Left colon (tissue), 2 donors: ENCODE measurements at regions not wholly inside any gene's neighbourhood (a gene's known extent, or its start where the extent isn't known, plus 50 kb on each side); places are given as distances from the start of the nearest gene placed in this dataset.
"Not testable (repeated sequence)": the region's sequence is repeated elsewhere in the genome, so short reads cannot be mapped to it uniquely, and the experiment has no call there.

Experiments
- ATAC-seq: fragments of 200-7000 bp; cut with Tn5 transposase; one replicate; pipeline ENCODE4 v1.9.1; 2020; ENCODE audit warnings: mild to moderate bottlenecking, moderate library complexity
- DNase-seq, 2 donors: peaks; one replicate each; pipeline ENCODE4 v3.0.0-alpha.2; 2020
- intact Hi-C, 2 donors: fragments of 100-400 bp; cut with DNase I in 1 of 2; cut with micrococcal nuclease in 1 of 2; formaldehyde crosslinking; loops; one replicate each; pipeline versions ENCODE4 v1.11.2 to v1.14.0; 2022; cut with DNase I, micrococcal nuclease
- donor health status: DM: no; HTN: no; CAD: no.
- donor health status: DM: yes; HTN: yes; CAD: no.

GRCh38 chr6:26924206-26924605 is 264.7 kb upstream of the ZNF322 start:
- ATAC-seq, intact Hi-C loops, DNase-seq: not testable (repeated sequence)

- ATAC-seq, DNase-seq, intact Hi-C loops: not testable (repeated sequence)
Observed at GRCh38 chr6:26928190-26928589, 268.6 kb upstream of the ZNF322 start.

GRCh38 chr6:26937258-26937657 is 277.7 kb upstream of the ZNF322 start:
- ATAC-seq, intact Hi-C loops: not testable (repeated sequence)

GRCh38 chr6:26951211-26951610 is 291.7 kb upstream of the ZNF322 start:
- ATAC-seq, DNase-seq, intact Hi-C loops: not testable (repeated sequence)

More at GRCh38 chr6:26937258-26937657, 277.7 kb upstream of the ZNF322 start:
- not testable (repeated sequence) for DNase-seq

- peak; percentile 32 to 57 for DNase-seq
- peak; percentile 56 for ATAC-seq
- intact Hi-C loops = not testable (repeated sequence)
Observed at GRCh38 chr6:26956078-26956600, 291.4 kb upstream of the PRSS16 start.

- peak; percentile 86 to 91 for DNase-seq
- intact Hi-C loops = not testable (repeated sequence)
- ATAC-seq = peak; percentile 92
Observed at GRCh38 chr6:26956601-26957184, 290.8 kb upstream of the PRSS16 start.

GRCh38 chr6:26957399-26958127 is 289.9 kb upstream of the PRSS16 start:
- ATAC-seq, intact Hi-C loops: not testable (repeated sequence)
- peak in 1 of 2 donors; percentile 5 for DNase-seq

- ATAC-seq, intact Hi-C loops, DNase-seq: not testable (repeated sequence)
Observed at GRCh38 chr6:26961236-26961635, 286.3 kb upstream of the PRSS16 start.

- DNase-seq = no peak
- no peak for ATAC-seq
- intact Hi-C loops = no loop called here
Observed at GRCh38 chr6:27002447-27002846, 245.1 kb upstream of the PRSS16 start.

- DNase-seq (no peak), ATAC-seq (no peak)
- intact Hi-C loops = no loop called here
Observed at GRCh38 chr6:27007020-27007419, 240.5 kb upstream of the PRSS16 start.

- intact Hi-C loops, ATAC-seq, DNase-seq: not testable (repeated sequence)
Observed at GRCh38 chr6:27008613-27009012, 238.9 kb upstream of the PRSS16 start.

- ATAC-seq, DNase-seq, intact Hi-C loops: not testable (repeated sequence)
Observed at GRCh38 chr6:27014053-27014452, 233.4 kb upstream of the PRSS16 start.

GRCh38 chr6:27016689-27017088 is 230.8 kb upstream of the PRSS16 start:
- intact Hi-C loops = no loop called here
- ATAC-seq = no peak
- no peak for DNase-seq

- ATAC-seq, DNase-seq, intact Hi-C loops: not testable (repeated sequence)
Observed at GRCh38 chr6:27018401-27018800, 229.1 kb upstream of the PRSS16 start.

- intact Hi-C loops = no loop called here
- DNase-seq (peak; percentile 80 to 86), ATAC-seq (peak; percentile 99)
Observed at GRCh38 chr6:27019651-27020552, 227.6 kb upstream of the PRSS16 start.

- intact Hi-C loops = no loop called here
- ATAC-seq (no peak), DNase-seq (no peak)
Observed at GRCh38 chr6:27020553-27020880, 227.0 kb upstream of the PRSS16 start.

GRCh38 chr6:27023664-27024063 is 223.8 kb upstream of the PRSS16 start:
- ATAC-seq = no peak

GRCh38 chr6:27025351-27025750 is 222.2 kb upstream of the PRSS16 start:
- DNase-seq (no peak), ATAC-seq (no peak)
- intact Hi-C loops = no loop called here

More at GRCh38 chr6:27023664-27024063, 223.8 kb upstream of the PRSS16 start:
- no peak for DNase-seq
- intact Hi-C loops = no loop called here

GRCh38 chr6:27026361-27026760 is 221.1 kb upstream of the PRSS16 start:
- intact Hi-C loops = no loop called here
- DNase-seq (no peak), ATAC-seq (no peak)
